IPS-NIHi7 (cell line): ENCODE measurements at regions not wholly inside any gene's neighbourhood (a gene's known extent, or its start where the extent isn't known, plus 50 kb on each side); places are given as distances from the start of the nearest gene placed in this dataset.

Experiments used
- DNase-seq: peaks from one replicate; pipeline ENCODE4 v3.0.0; 2012; ENCODE audit warnings: mixed read lengths; ENCODE audit errors: extremely low spot score

- no peak for DNase-seq
Observed at GRCh38 chr13:29955137-29955650, 104.8 kb upstream of the UBL3 start.

- no peak for DNase-seq
Observed at GRCh38 chr13:29954082-29955028, 103.9 kb upstream of the UBL3 start.

GRCh38 chr13:29953542-29953941 is 103.1 kb upstream of the UBL3 start:
- no peak for DNase-seq

- DNase-seq = no peak
Observed at GRCh38 chr13:29952245-29952644, 101.8 kb upstream of the UBL3 start.

GRCh38 chr13:29948791-29949190 is 98.4 kb upstream of the UBL3 start:
- DNase-seq = no peak

- no peak for DNase-seq
Observed at GRCh38 chr13:29948244-29948643, 97.8 kb upstream of the UBL3 start.

- DNase-seq = no peak
Observed at GRCh38 chr13:29947839-29948238, 97.4 kb upstream of the UBL3 start.

- DNase-seq = no peak
Observed at GRCh38 chr13:29946093-29946492, 95.7 kb upstream of the UBL3 start.

- DNase-seq = no peak
Observed at GRCh38 chr13:29943686-29944085, 93.3 kb upstream of the UBL3 start.

GRCh38 chr13:29943273-29943672 is 92.9 kb upstream of the UBL3 start:
- DNase-seq = no peak

- no peak for DNase-seq
Observed at GRCh38 chr13:29940715-29941114, 90.3 kb upstream of the UBL3 start.

- DNase-seq = no peak
Observed at GRCh38 chr13:29939158-29939557, 88.7 kb upstream of the UBL3 start.

GRCh38 chr13:29937841-29938240 is 87.4 kb upstream of the UBL3 start:
- no peak for DNase-seq

- no peak for DNase-seq
Observed at GRCh38 chr13:29937379-29937778, 87.0 kb upstream of the UBL3 start.

GRCh38 chr13:29936956-29937355 is 86.5 kb upstream of the UBL3 start:
- no peak for DNase-seq

GRCh38 chr13:29936051-29936813 is 85.8 kb upstream of the UBL3 start:
- no peak for DNase-seq

- no peak for DNase-seq
Observed at GRCh38 chr13:29935309-29935981, 85.0 kb upstream of the UBL3 start.

GRCh38 chr13:29934531-29935308 is 84.3 kb upstream of the UBL3 start:
- no peak for DNase-seq

- no peak for DNase-seq
Observed at GRCh38 chr13:29933401-29933800, 83.0 kb upstream of the UBL3 start.

GRCh38 chr13:29931696-29932095 is 81.3 kb upstream of the UBL3 start:
- no peak for DNase-seq
